GM21737 (cell line): ENCODE measurements at regions not wholly inside any gene's neighbourhood (a gene's known extent, or its start where the extent isn't known, plus 50 kb on each side); places are given as distances from the start of the nearest gene placed in this dataset.

ENCODE experiments used
- ATAC-seq: cut with Tn5 transposase; IDR thresholded peaks from one replicate; pipeline ENCODE4 v1.9.1; 2021; ENCODE audit warnings: mild to moderate bottlenecking, moderate library complexity; ENCODE audit not compliant: unreplicated experiment

DNA sequence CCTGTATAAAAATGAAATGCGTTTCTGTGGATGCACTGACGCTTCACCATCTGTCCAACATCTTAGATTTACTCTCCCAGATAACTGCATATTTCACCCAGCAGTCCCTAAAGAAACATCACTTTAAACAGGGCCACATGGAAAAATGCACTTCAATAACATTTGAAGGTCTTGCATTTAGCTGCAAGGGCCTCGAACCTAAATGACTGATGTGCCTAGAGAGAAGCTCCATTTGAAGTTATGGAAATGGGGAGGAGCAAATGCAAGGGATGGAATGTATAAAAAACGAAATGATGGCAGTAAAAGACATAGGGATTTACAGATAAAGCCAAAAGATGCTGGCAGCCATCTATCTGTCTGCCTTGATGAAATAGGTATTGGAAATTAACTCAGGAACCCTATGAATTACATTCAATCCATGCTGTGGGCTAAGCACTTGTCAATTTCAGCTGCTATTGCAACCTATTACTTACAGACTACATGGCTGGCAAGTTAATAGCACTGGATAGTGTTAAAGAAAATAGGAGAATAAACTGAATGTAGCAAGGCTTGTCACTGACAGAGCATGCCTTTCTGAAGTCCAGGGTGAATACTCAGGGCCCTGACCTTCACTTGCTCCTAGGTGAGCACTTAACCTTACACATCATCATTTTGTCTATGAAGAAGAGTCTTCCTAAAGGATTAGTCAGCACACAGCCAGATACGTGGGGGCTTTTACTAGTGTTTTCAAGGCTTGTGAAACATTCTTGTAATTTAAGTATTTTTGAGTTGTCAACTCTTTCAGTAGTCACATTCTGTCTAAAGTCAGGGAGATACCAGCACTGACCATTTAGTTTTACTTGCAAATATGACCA lies 963.4 kb downstream of the PCDH17 start:
- no peak for ATAC-seq

GRCh38 chr13:58597552-58597951 lies 966.0 kb downstream of the PCDH17 start:
- no peak for ATAC-seq

- no peak for ATAC-seq
These were observed 966.7 kb downstream of the PCDH17 start for GRCh38 chr13:58598241-58598640.

- no peak for ATAC-seq
These were observed 979.6 kb downstream of the PCDH17 start for GRCh38 chr13:58611117-58611516.

DNA sequence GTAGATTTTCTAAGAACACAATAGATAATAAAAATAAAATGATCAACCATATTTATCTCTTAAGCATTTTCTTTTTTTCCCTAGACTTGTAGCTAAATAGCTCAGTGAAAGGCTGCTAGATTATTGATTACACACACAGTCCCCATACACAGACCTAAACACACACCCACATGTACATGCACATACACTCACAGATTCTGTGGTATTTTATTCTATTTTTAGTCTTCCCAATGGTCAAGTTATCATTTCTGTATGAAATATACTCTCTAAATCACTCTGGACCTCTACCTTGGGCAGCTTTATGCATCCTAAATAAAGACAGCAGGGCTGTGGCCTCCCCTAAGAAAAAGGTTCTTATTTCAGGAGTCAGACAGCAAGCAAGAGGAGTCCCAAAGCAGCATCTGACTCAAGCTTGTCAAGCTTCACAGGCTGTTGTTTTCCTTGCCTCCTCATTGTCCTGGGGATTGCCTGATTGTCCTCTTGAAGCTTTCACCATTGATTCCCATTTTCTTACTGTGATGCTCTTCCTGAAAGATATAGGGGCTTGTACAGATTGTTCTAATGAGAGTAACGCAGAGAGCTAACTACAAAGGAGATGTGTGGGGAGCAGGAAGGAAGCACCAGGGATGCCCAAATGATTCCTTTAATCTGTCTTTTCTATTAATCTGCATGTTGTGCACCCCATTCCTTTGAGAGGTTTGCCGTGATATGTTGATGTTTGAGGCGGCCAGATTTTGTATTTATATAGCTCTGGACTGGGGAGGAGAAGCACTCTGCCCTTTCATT lies 986.5 kb downstream of the PCDH17 start:
- ATAC-seq: no peak

GRCh38 chr13:58619396-58620113 lies 988.0 kb downstream of the PCDH17 start:
- ATAC-seq: no peak

GRCh38 chr13:58620176-58620575 lies 988.6 kb downstream of the PCDH17 start:
- no peak for ATAC-seq

DNA sequence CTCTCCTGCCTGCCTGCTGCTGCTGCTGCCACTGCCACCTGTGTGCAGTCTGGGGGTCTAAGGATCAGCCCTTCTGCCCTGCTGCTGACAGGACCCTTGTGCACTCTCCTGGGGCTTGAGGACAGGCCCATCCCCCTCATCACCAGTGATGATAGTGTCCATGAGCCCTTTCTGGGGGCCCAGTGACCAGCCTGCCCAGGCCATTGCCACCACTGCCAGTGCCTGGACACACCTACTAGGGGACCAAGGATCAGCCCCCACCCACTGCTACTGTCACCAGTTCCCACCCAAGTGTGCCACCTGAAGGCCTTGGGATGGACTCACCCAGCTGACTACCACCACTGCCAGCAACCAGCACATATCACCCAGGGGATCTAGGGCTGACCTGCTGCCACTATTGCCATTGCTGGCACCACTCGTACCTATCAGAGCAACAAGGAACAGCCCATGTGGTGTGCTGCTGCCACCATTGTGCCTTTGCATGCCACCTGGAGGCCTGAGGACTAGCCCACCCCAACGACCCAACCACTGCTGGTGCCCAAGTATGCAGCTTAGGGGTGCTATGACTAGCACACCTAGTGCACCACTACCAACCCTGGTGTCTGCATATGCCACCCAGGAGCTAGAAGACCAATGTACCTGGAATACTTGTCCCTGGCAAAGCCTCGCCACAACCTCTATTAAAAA lies 994.3 kb downstream of the PCDH17 start:
- no peak for ATAC-seq

GRCh38 chr13:58630794-58631193 lies 999.2 kb downstream of the PCDH17 start:
- ATAC-seq: no peak

- no peak for ATAC-seq
These were observed 1001.7 kb downstream of the PCDH17 start for GRCh38 chr13:58633226-58633625.

DNA sequence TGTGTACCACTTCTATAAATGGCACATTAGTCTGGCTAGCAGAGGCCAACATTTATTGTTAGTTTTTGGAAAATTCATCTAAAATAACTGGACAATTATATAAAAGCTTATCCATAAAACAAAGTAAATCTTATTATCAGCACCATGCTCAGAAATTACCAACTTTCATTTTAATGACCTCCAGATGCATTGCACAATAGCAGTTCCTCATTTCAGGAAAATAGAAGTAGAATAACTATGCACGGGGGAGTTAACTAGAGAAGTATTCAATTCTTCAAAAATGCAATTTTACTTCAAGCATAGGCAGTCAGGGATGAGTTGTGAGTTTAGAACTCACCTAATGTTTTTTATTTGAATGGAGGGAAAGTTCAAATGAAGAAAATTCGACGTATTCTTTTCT lies 1023.5 kb downstream of the PCDH17 start:
- no peak for ATAC-seq

- no peak for ATAC-seq
These were observed 1029.3 kb downstream of the PCDH17 start for GRCh38 chr13:58660826-58661225.

- ATAC-seq: no peak
These were observed 1034.8 kb downstream of the PCDH17 start for GRCh38 chr13:58666331-58666730.

DNA sequence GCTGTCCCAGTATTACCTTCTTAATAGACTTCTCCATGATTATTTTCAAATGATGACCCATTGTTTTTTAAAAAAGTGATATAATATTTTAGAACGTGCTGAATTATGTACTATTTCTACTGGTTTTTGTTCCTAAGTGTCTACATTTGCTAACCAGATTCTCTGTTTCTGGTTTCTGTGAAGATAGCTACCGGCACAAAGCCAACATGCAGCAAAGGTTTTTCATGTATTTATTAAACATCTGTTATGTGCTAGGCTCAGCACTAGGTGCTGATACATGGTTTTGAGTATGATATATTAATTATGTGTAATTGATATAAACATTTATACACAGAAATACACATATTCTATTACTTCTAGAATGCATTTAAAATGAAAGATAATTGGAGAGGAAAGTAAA lies 1035.6 kb downstream of the PCDH17 start:
- no peak for ATAC-seq

DNA sequence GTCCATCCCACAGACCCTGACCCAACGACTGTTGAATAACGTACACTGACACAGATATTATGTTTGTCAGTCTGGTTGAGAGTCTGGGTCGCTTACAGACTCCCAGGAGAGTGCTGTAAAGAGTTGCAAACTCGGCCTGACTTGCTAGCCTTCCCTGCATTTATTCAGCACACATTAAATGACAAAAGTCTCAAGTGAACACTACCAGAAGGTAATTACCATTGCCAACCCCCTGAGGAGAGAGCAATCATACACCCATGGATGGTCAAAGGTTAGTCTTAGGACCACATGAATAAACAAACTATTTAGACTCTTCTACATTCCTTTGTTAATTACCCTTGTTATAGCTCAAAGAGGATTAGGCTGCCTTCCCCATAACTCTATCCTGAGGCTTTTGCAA lies 1048.6 kb downstream of the PCDH17 start:
- no peak for ATAC-seq

GRCh38 chr13:58682616-58683015 lies 1051.1 kb downstream of the PCDH17 start:
- no peak for ATAC-seq

- ATAC-seq: no peak
These were observed 1055.6 kb downstream of the PCDH17 start for GRCh38 chr13:58687148-58687547.

DNA sequence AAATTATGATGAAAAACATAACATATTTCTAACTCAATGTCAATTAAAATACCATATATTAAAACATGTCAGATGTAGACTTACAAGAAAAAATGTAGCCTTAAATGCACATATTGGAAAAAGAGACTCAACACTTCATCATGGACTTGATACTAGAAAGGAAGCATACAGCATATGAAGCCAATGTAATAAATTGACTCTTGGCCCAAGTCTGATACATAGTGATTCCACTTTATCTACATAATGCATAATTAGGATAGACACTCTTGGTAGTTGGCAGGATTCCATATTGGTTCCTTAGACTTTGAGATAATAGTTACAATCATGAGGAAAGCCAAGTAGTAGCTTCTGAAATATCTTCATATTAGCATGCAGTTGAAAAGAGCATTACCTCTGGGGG lies 1067.0 kb downstream of the PCDH17 start:
- no peak for ATAC-seq

DNA sequence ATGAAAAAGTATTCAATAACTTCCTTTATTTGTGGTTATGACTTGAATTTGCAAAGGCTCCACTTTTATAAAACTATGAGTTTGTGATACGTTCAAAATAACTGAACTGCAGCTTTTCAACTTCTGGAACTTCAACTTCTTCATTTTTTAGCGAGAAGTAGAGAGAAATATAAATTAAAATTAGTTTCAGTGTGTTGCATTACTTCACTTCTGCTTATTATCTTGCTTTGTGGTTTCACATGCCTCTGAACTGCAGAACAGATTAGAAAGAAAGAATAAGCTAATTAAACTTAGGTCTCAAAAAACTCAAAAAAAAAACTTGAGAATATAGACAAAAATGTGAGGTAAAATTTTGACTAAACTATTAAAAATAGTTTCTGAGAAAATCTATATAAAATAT lies 1073.4 kb downstream of the PCDH17 start:
- no peak for ATAC-seq

- ATAC-seq: no peak
These were observed 1074.9 kb downstream of the PCDH17 start for GRCh38 chr13:58706421-58706820.

DNA sequence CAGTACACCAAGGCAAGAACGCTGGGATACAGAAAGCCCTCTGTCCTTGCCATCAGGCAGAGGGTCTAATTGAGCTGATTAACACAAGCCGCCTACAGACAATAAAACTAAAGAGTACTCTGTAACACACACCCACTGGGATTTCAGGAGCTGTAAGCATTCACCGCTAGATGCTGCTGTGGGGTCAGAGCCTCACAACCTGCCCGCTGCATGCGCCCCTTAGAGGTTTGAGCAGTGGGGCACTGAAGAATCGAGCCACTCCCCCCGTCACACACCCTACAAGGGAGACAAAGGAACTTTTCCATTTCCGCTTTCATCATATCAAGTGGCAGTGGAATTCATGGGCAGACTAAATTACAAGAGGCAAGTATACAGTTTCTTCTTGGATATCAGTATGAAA lies 1080.6 kb downstream of the PCDH17 start:
- no peak for ATAC-seq
